ENCODE measurements at regions not wholly inside any gene's neighbourhood (a gene's known extent, or its start where the extent isn't known, plus 50 kb on each side); places are given as distances from the start of the nearest gene placed in this dataset.

- TF ChIP-seq POLR2A (IDR thresholded peaks at IDR 0.05; ENCODE audit: low read depth, low read length): no peak
- no peak for TF ChIP-seq TAF1 (IDR thresholded peaks at IDR 0.05; ENCODE audit: borderline replicate concordance, low read depth, low read length)
- no peak for TF ChIP-seq POLR2AphosphoS5 (IDR thresholded peaks at IDR 0.05; ENCODE audit: low read depth, low read length)
Measured at GRCh38 chr11:80970037-80970436, 1529.2 kb upstream of the TENM4 start.

All from GM12892 (cell line).